ENCODE measurements at regions not wholly inside any gene's neighbourhood (a gene's known extent, or its start where the extent isn't known, plus 50 kb on each side); places are given as distances from the start of the nearest gene placed in this dataset.

DNA sequence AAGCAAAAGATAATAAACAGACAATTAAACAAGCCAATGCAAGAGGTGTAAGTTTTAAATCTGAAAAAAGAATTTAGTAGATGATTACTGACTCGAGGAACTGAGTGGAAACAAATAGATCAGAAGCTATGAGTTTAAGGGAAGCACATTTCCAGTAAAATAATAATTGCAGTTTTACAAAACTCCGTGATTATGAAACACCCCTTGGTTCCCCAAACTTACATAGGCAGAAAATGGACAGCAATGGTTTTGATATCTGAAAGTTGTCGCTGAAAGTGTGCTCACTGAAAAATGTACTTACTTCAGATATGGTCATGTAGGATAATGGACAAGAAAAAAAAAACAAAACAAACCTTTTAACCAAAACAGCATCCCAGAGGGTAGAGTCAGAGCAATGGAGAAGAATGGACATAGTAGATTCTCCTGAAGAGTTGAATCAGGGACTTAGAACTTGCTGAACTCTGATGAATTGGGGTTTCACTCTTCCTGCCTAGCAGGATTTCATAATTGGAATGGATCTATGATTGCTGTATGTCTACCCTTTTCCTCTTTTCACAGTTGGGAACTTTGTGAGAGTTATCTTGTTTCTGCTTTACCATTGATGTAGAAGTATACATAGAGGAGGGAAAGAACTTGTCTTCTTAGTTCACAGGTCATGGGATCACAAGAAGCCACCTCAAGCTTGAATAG is 305.6 kb upstream of the ZEB2 start:
- Histone ChIP-seq H3K27ac (no peak overlapping the region), H3K4me1 (no peaks in the 10 kb centered on the region), H3K4me3 (no peak overlapping the region), H3K36me3 (no peaks in the 10 kb centered on the region), H3K9me3 (no peaks in the 10 kb centered on the region), H3K27me3 (no peaks in the 10 kb centered on the region)
- no peak for DNase-seq
- TF ChIP-seq, protein P1, sequence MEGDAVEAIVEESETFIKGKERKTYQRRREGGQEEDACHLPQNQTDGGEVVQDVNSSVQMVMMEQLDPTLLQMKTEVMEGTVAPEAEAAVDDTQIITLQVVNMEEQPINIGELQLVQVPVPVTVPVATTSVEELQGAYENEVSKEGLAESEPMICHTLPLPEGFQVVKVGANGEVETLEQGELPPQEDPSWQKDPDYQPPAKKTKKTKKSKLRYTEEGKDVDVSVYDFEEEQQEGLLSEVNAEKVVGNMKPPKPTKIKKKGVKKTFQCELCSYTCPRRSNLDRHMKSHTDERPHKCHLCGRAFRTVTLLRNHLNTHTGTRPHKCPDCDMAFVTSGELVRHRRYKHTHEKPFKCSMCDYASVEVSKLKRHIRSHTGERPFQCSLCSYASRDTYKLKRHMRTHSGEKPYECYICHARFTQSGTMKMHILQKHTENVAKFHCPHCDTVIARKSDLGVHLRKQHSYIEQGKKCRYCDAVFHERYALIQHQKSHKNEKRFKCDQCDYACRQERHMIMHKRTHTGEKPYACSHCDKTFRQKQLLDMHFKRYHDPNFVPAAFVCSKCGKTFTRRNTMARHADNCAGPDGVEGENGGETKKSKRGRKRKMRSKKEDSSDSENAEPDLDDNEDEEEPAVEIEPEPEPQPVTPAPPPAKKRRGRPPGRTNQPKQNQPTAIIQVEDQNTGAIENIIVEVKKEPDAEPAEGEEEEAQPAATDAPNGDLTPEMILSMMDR (IDR thresholded peaks at IDR 0.05): no peak
- no peak for TF ChIP-seq POLR2A (IDR thresholded peaks at IDR 0.05)

DNA sequence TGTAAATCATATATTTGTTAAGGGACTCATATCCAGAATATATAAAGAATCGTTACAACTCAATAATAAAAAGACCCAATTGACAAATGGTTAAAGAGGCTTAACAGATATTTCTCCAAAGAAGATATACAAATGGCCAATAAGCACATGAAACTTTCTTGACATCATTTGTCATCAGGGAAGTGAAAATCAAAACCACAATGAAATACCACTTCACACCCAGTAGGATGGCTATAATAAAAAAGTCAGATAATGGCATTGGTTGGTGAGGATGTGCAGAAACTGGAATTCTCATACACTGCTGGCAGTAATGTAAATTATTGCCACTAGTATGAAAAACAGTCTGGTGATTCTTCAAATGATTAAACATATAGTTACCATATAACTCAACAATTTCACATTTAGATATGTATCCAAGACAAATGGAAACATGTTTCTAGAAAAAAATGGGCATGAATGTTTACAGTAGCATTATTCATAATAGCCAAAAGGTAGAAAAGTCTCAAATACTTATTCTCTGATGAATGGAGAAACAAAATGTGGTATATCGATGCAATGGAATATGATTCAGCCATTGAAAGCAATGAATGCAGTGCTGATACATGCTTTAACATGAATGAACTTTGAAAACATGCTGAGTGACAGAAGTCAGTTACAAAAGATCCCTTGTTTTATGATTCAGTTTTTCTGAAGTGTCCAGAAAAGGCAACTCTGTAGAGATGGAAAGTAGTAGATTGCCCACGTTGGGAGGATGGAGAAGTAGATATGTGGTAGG is 304.6 kb upstream of the ZEB2 start:
- no peak for DNase-seq
- H3K27ac ChIP-seq: no peak overlapping the region
- H3K9me3 ChIP-seq: no peaks in the 10 kb centered on the region
- no peak overlapping the region for H3K4me3 ChIP-seq
- H3K27me3 ChIP-seq: no peaks in the 10 kb centered on the region
- no peaks in the 10 kb centered on the region for H3K4me1 ChIP-seq
- no peaks in the 10 kb centered on the region for H3K36me3 ChIP-seq
- TF ChIP-seq POLR2A (IDR thresholded peaks at IDR 0.05): no peak
- TF ChIP-seq, protein P1 (IDR thresholded peaks at IDR 0.05): no peak

DNA sequence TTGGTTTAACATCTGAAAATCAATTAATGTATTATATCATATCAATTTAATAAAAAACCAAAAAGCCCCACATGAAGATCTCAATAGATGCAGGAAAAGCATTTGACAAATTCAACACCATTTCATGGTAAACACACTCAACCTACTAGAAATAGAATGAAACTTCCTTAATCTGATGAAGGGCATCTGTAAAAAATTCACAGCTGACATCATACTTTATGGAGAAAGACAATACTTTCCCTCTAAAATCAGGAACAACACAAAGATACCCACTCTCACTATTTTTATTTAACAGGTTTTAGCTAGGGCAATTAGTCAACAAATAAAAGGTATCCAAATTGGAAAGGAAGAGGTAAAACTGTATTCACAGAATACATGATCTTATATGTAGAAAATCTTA is 303.0 kb upstream of the ZEB2 start:
- no peak for DNase-seq
- no peak for TF ChIP-seq POLR2A (IDR thresholded peaks at IDR 0.05)
- TF ChIP-seq, protein P1 (IDR thresholded peaks at IDR 0.05): no peak
- no peaks in the 10 kb centered on the region for H3K27me3 ChIP-seq
- H3K27ac ChIP-seq: no peak overlapping the region
- no peaks in the 10 kb centered on the region for H3K9me3 ChIP-seq
- no peaks in the 10 kb centered on the region for H3K4me1 ChIP-seq
- H3K4me3 ChIP-seq: no peak overlapping the region
- no peaks in the 10 kb centered on the region for H3K36me3 ChIP-seq

DNA sequence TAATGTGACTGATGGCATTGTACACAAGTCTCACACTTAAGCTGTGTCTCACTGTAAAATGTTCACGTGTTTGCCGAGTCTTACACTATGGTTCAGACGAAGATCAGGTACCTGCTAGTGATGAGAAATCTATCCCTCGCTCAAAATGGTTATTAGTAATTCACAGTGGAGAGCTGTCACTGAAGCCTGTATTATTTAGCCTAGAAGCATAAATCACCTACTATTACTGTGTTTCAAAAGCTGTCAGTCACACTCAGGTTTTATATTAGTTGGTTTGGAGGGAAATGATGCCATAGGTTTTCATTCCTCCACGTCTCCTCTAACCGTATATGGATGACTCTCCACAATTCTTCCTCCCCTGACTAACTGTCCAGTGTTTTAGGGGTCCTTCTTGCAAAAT is 292.4 kb upstream of the ZEB2 start:
- TF ChIP-seq, protein P1 (IDR thresholded peaks at IDR 0.05): no peak
- TF ChIP-seq POLR2A (IDR thresholded peaks at IDR 0.05): no peak
- no peaks in the 10 kb centered on the region for H3K9me3 ChIP-seq
- H3K27ac ChIP-seq: no peak overlapping the region
- no peaks in the 10 kb centered on the region for H3K4me1 ChIP-seq
- H3K27me3 ChIP-seq: no peaks in the 10 kb centered on the region
- no peak for DNase-seq
- H3K4me3 ChIP-seq: no peak overlapping the region
- no peaks in the 10 kb centered on the region for H3K36me3 ChIP-seq

DNA sequence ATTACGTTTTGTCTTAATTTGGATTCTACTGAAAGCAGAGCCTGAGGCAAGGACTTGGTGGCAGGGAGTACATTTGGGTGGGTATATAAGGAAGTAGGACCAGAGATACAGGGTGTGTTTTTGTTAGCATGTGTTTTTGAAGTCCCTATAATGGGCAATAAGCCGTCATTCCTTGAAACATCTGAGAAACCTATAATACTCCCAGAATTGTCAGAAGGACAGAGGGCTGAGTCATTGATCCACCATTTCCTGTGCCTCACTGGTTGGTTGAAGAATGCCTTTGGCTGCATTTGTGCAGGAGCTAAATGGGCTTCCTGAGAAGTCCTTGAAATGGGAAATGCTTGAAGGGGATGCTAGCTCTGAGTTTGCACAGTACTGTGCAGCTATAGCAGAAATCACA is 281.8 kb upstream of the ZEB2 start:
- no peak for TF ChIP-seq POLR2A (IDR thresholded peaks at IDR 0.05)
- TF ChIP-seq, protein P1 (IDR thresholded peaks at IDR 0.05): no peak
- H3K27ac ChIP-seq: no peak overlapping the region

More for the DNA sequence above, 281.8 kb upstream of the ZEB2 start:
- Histone ChIP-seq H3K27me3 (no peaks in the 10 kb centered on the region), H3K4me1 (no peaks in the 10 kb centered on the region), H3K36me3 (no peaks in the 10 kb centered on the region), H3K4me3 (no peak overlapping the region), H3K9me3 (no peaks in the 10 kb centered on the region)
- DNase-seq: no peak

Data from Peyer's patch (tissue), 4 donors.